ENCODE measurements at regions not wholly inside any gene's neighbourhood (a gene's known extent, or its start where the extent isn't known, plus 50 kb on each side); places are given as distances from the start of the nearest gene placed in this dataset.
"Not testable (repeated sequence)": the region's sequence is repeated elsewhere in the genome, so short reads cannot be mapped to it uniquely, and the experiment has no call there.

DNA sequence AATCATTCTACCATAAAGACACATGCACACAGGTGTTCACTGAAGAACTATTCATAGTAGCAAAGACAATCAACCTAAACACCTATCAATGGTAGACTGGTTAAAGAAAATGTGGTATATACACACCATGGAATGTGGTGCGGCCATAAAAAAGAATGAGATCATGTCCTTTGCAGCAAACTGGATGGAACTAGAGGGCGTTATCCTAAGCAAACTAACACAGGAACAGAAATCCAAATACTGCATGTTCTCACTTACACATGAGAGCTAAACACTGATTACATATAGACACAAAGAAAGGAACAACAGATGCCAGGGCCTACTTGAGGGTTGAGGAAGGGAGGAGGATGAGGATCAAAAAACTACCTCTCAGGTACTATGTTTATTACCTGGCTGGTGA, 103.8 kb downstream of the DRD1 start:
- Mint-ChIP-seq H3K4me1 (peaks cover 8% of the 10 kb centered on the region), H3K9me3 (no peaks in the 10 kb centered on the region), H3K4me3 (no peak overlapping the region), H3K27ac (ENCODE audit: unreplicated experiment) (no peak overlapping the region), H3K36me3 (ENCODE audit: low read depth) (no peaks in the 10 kb centered on the region), H3K27me3 (ENCODE audit: low read depth) (peaks cover 16% of the 10 kb centered on the region)
- no peak for DNase-seq (ENCODE audit: low read depth, low spot score)
- no peak for TF ChIP-seq CTCF (conservative IDR thresholded peaks at IDR 0.05)

GRCh38 chr5:175337680-175338079, 106.3 kb downstream of the DRD1 start:
- no peak overlapping the region for H3K4me3 Mint-ChIP-seq
- peaks cover 8% of the 10 kb centered on the region for H3K4me1 Mint-ChIP-seq
- no peaks in the 10 kb centered on the region for H3K9me3 Mint-ChIP-seq
- H3K36me3 Mint-ChIP-seq (ENCODE audit: low read depth): no peaks in the 10 kb centered on the region
- no peak for DNase-seq (ENCODE audit: low read depth, low spot score)
- TF ChIP-seq CTCF (conservative IDR thresholded peaks at IDR 0.05): no peak
- H3K27me3 Mint-ChIP-seq (ENCODE audit: low read depth): peaks cover 13% of the 10 kb centered on the region
- H3K27ac Mint-ChIP-seq (ENCODE audit: unreplicated experiment): no peak overlapping the region

DNA sequence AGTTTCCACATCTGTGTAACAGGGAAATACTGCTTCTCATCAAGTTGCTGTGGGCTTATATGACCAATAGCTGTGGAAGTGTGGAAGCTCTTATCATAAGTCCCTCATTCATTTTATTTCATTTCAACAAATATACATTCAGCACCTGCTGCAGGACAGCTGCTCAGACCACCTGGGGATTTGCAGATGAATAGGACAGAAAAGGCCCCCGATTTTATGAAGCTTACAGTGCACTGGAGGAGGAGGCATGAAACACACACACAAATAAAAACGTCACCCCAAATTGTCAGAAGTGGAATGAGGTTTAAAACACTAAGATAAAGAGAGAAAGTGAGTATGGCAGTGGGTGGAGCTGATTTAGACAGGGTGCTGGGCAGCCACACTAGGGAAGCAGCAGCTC, 107.2 kb downstream of the DRD1 start:
- no peaks in the 10 kb centered on the region for H3K36me3 Mint-ChIP-seq (ENCODE audit: low read depth)
- H3K27me3 Mint-ChIP-seq (ENCODE audit: low read depth): peaks cover 10% of the 10 kb centered on the region
- no peak for TF ChIP-seq CTCF (conservative IDR thresholded peaks at IDR 0.05)
- no peaks in the 10 kb centered on the region for H3K9me3 Mint-ChIP-seq
- H3K4me1 Mint-ChIP-seq: peaks cover 8% of the 10 kb centered on the region
- no peak overlapping the region for H3K4me3 Mint-ChIP-seq
- no peak overlapping the region for H3K27ac Mint-ChIP-seq (ENCODE audit: unreplicated experiment)
- no peak for DNase-seq (ENCODE audit: low read depth, low spot score)

GRCh38 chr5:175335691-175336090, 108.3 kb downstream of the DRD1 start:
- DNase-seq (ENCODE audit: low read depth, low spot score): no peak
- H3K4me1 Mint-ChIP-seq: peaks cover 8% of the 10 kb centered on the region
- no peak for TF ChIP-seq CTCF (conservative IDR thresholded peaks at IDR 0.05)
- no peaks in the 10 kb centered on the region for H3K36me3 Mint-ChIP-seq (ENCODE audit: low read depth)
- H3K4me3 Mint-ChIP-seq: no peak overlapping the region
- peaks cover 4% of the 10 kb centered on the region for H3K9me3 Mint-ChIP-seq
- H3K27me3 Mint-ChIP-seq (ENCODE audit: low read depth): peaks cover 7% of the 10 kb centered on the region
- no peak overlapping the region for H3K27ac Mint-ChIP-seq (ENCODE audit: unreplicated experiment)

DNA sequence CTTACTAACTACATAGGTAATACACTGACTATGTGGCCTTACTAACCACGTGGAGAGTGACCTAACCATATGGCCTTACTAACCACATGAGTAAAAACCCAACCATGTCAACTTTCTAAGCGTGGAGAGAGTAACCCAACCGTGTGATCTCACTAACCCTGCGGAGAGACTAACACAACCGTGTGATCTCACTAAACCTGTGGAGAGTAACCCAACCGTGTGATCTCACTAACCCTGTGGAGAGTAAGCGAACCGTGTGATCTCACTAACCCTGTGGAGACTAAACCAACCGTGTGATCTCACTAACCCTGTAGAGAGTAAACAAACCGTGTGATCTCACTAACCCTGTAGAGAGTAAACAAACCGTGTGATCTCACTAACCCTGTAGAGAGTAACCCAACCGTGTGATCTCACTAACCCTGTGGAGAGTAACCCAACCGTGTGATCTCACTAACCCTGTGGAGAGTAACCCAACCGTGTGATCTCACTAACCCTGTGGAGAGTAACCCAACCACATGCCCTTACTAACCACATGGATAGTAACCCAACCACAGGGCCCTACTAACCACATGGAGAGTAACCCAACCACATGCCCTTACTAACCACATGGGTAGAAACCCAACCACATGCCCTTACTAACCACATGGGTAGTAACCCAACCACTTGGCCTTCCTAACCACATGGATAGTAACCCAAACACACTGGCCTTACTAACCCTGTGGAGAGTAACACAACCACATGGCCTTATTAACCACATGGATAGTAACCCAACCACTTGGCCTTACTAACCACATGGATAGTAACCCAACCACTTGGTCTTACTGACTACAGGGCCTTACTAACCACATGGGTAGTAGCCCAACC, 112.6 kb downstream of the DRD1 start:
- H3K9me3 Mint-ChIP-seq; H3K4me1 Mint-ChIP-seq; H3K27ac Mint-ChIP-seq (ENCODE audit: unreplicated experiment); DNase-seq (ENCODE audit: low read depth, low spot score); H3K4me3 Mint-ChIP-seq; H3K36me3 Mint-ChIP-seq (ENCODE audit: low read depth); H3K27me3 Mint-ChIP-seq (ENCODE audit: low read depth): not testable (repeated sequence)

- Mint-ChIP-seq H3K27ac (ENCODE audit: unreplicated experiment) (no peak overlapping the region), H3K36me3 (ENCODE audit: low read depth) (no peaks in the 10 kb centered on the region), H3K27me3 (ENCODE audit: low read depth) (peaks cover 6% of the 10 kb centered on the region), H3K4me3 (no peak overlapping the region), H3K4me1 (no peaks in the 10 kb centered on the region), H3K9me3 (peaks cover 4% of the 10 kb centered on the region)
- TF ChIP-seq CTCF (conservative IDR thresholded peaks at IDR 0.05): no peak
- no peak for DNase-seq (ENCODE audit: low read depth, low spot score)
These were observed 114.0 kb downstream of the DRD1 start for GRCh38 chr5:175329976-175330375.

Measured in neural crest cell (in vitro differentiated cells).